ENCODE measurements at regions not wholly inside any gene's neighbourhood (a gene's known extent, or its start where the extent isn't known, plus 50 kb on each side); places are given as distances from the start of the nearest gene placed in this dataset.

- WGBS, 2 donors = 72 to 78% methylated on average over 4 of the region's 4 CpGs
- intact Hi-C loops (cut with DNase I) = no loop called here
- Histone ChIP-seq H3K4me3 (no peak overlapping the region), H3K4me1 (no peaks in the 10 kb centered on the region), H3K9me3 (peaks cover 0 to 3% (median 0%) of the 10 kb centered on the region in 4 donors), H3K27ac (no peak overlapping the region), H3K27me3 (no peaks in the 10 kb centered on the region), H3K36me3 (no peaks in the 10 kb centered on the region)
- DNase-seq = no peak
- TF ChIP-seq POLR2AphosphoS5 (IDR thresholded peaks at IDR 0.05) (no peak), EP300 (IDR thresholded peaks at IDR 0.05) (no peak), POLR2A (IDR thresholded peaks at IDR 0.05) (no peak), CTCF (IDR thresholded peaks at IDR 0.05) (no peak)
These were observed 203.0 kb upstream of the GEMIN8 start for GRCh38 chrX:14232688-14233087.

- Histone ChIP-seq H3K27ac (no peak overlapping the region), H3K4me3 (no peak overlapping the region), H3K36me3 (no peaks in the 10 kb centered on the region), H3K4me1 (no peaks in the 10 kb centered on the region), H3K9me3 (peaks cover 0 to 3% (median 0%) of the 10 kb centered on the region in 4 donors), H3K27me3 (no peaks in the 10 kb centered on the region)
- no peak for DNase-seq
- intact Hi-C loops (cut with DNase I) = no loop called here
- no peak for TF ChIP-seq POLR2A (IDR thresholded peaks at IDR 0.05)
- TF ChIP-seq EP300 (IDR thresholded peaks at IDR 0.05) = no peak
- TF ChIP-seq CTCF (IDR thresholded peaks at IDR 0.05) = no peak
- WGBS, 2 donors = 90 to 91% methylated on average over 2 of the region's 2 CpGs
These were observed 198.9 kb upstream of the GEMIN8 start for GRCh38 chrX:14228611-14229010.

GRCh38 chrX:14220386-14220944 is 190.8 kb upstream of the GEMIN8 start:
- Histone ChIP-seq H3K27me3 (no peaks in the 10 kb centered on the region), H3K9me3 (no peaks in the 10 kb centered on the region), H3K4me3 (no peak overlapping the region), H3K4me1 (no peaks in the 10 kb centered on the region), H3K36me3 (no peaks in the 10 kb centered on the region), H3K27ac (no peak overlapping the region)
- intact Hi-C loops (cut with DNase I) = no loop called here
- WGBS, 2 donors = 80 to 82% methylated on average over 4 of the region's 4 CpGs
- no peak for DNase-seq
- TF ChIP-seq POLR2A (IDR thresholded peaks at IDR 0.05) (no peak), POLR2AphosphoS5 (IDR thresholded peaks at IDR 0.05) (no peak), CTCF (IDR thresholded peaks at IDR 0.05) (no peak), EP300 (IDR thresholded peaks at IDR 0.05) (no peak)

GRCh38 chrX:14209034-14209433 is 179.3 kb upstream of the GEMIN8 start:
- intact Hi-C loops (cut with DNase I) = no loop called here
- Histone ChIP-seq H3K27ac (no peak overlapping the region), H3K4me1 (no peaks in the 10 kb centered on the region), H3K9me3 (no peaks in the 10 kb centered on the region), H3K27me3 (no peaks in the 10 kb centered on the region), H3K36me3 (no peaks in the 10 kb centered on the region), H3K4me3 (no peak overlapping the region)
- no peak for TF ChIP-seq EP300 (IDR thresholded peaks at IDR 0.05)
- TF ChIP-seq POLR2AphosphoS5 (IDR thresholded peaks at IDR 0.05) = no peak
- no peak for TF ChIP-seq CTCF (IDR thresholded peaks at IDR 0.05)
- no peak for TF ChIP-seq POLR2A (IDR thresholded peaks at IDR 0.05)
- DNase-seq = no peak
- WGBS, 2 donors = 4 to 43% methylated on average over 3 of the region's 3 CpGs

- H3K27ac ChIP-seq = no peak overlapping the region
- H3K36me3 ChIP-seq = no peaks in the 10 kb centered on the region
- no peaks in the 10 kb centered on the region for H3K4me1 ChIP-seq
- H3K27me3 ChIP-seq = no peaks in the 10 kb centered on the region
- 76 to 84% methylated on average over 1 of the region's 1 CpG for WGBS, 2 donors
- no peak for DNase-seq
- intact Hi-C loops (cut with DNase I) = no loop called here
- TF ChIP-seq POLR2A (IDR thresholded peaks at IDR 0.05) = no peak
- TF ChIP-seq EP300 (IDR thresholded peaks at IDR 0.05) = no peak
- no peak for TF ChIP-seq POLR2AphosphoS5 (IDR thresholded peaks at IDR 0.05)
- no peak for TF ChIP-seq CTCF (IDR thresholded peaks at IDR 0.05)
- H3K4me3 ChIP-seq = no peak overlapping the region
- no peaks in the 10 kb centered on the region for H3K9me3 ChIP-seq
These were observed 165.0 kb upstream of the GEMIN8 start for GRCh38 chrX:14194711-14195110.
